A549 (cell line): ENCODE measurements at regions not wholly inside any gene's neighbourhood (a gene's known extent, or its start where the extent isn't known, plus 50 kb on each side); places are given as distances from the start of the nearest gene placed in this dataset.

Experiments
- HDAC2 ChIP-seq: fragments of 200-600 bp; sonication (generic); IDR thresholded peaks from 2 replicates; pipeline ENCODE4 v1.6.1; 2016
- MAZ ChIP-seq: fragments of 150-350 bp; IDR thresholded peaks from 2 replicates; pipeline ENCODE4 v1.6.1; 2014; ENCODE audit warnings: antibody characterized with exemption, low read depth, low read length, borderline replicate concordance
- MYC ChIP-seq: IDR thresholded peaks from 2 replicates; pipeline ENCODE4 v1.6.1; 2012; ENCODE audit warnings: mild to moderate bottlenecking, inconsistent platforms, low read length, improper control_type of control experiment, borderline replicate concordance
- TF ChIP-seq, protein P1 (sequence below): fragments of >200 bp; sonication (Bioruptor Twin); formaldehyde crosslinking; IDR thresholded peaks from 3 replicates; pipeline ENCODE4 v1.5.1; 2016
- TF ChIP-seq, protein P2 (sequence below): IDR thresholded peaks from 2 replicates; pipeline ENCODE4 v1.6.1; 2012

DNA sequence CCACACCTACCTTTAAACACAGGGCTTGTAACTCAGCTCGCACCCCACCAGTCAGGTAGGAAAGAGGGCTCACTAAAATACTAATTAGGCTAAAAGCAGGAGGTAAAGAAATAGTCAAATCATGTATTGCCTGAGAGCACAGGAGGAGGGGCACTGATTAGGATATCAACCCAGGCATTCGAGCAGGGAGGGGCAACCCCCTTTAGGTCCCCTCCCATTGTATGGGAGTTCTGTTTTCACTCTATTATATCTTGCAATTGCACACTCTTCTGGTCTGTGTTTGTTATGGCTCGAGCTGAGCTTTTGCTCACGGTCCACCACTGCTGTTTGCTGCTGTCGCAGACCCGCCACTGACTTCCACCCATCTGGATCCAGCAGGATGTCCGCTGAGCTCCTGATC is 657.2 kb downstream of the PRIM2 start:
- TF ChIP-seq, protein P1, sequence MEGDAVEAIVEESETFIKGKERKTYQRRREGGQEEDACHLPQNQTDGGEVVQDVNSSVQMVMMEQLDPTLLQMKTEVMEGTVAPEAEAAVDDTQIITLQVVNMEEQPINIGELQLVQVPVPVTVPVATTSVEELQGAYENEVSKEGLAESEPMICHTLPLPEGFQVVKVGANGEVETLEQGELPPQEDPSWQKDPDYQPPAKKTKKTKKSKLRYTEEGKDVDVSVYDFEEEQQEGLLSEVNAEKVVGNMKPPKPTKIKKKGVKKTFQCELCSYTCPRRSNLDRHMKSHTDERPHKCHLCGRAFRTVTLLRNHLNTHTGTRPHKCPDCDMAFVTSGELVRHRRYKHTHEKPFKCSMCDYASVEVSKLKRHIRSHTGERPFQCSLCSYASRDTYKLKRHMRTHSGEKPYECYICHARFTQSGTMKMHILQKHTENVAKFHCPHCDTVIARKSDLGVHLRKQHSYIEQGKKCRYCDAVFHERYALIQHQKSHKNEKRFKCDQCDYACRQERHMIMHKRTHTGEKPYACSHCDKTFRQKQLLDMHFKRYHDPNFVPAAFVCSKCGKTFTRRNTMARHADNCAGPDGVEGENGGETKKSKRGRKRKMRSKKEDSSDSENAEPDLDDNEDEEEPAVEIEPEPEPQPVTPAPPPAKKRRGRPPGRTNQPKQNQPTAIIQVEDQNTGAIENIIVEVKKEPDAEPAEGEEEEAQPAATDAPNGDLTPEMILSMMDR = no peak
- no peak for TF ChIP-seq MYC
- TF ChIP-seq HDAC2 = no peak
- TF ChIP-seq, protein P2, sequence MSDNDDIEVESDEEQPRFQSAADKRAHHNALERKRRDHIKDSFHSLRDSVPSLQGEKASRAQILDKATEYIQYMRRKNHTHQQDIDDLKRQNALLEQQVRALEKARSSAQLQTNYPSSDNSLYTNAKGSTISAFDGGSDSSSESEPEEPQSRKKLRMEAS = no peak
- TF ChIP-seq MAZ = no peak
